GM19328 (cell line): ENCODE measurements at regions not wholly inside any gene's neighbourhood (a gene's known extent, or its start where the extent isn't known, plus 50 kb on each side); places are given as distances from the start of the nearest gene placed in this dataset.

Experiments
- ATAC-seq: cut with Tn5 transposase; IDR thresholded peaks from one replicate; pipeline ENCODE4 v1.9.1; 2021; ENCODE audit warnings: mild to moderate bottlenecking, moderate library complexity; ENCODE audit not compliant: unreplicated experiment

DNA sequence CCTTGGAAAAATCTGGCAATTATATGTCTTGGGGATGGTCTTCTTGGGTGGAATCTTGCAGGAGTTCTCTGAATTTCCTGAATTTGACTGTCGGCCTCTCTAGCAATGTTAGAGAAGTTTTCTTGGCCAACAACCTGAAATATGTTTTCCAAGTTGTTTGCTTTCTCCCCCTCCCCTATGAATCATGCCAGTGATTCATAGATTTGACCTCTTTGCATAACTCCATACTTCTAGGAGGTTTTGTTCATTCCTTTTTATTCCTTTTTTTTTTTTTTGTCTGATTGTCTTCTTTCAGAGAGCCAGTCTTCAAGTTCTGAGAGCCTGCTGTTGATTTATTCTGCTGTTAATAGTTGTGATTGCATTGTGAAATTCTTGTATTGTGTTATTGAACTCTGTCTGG lies 56.7 kb upstream of the SLC44A1 start:
- ATAC-seq = no peak

DNA sequence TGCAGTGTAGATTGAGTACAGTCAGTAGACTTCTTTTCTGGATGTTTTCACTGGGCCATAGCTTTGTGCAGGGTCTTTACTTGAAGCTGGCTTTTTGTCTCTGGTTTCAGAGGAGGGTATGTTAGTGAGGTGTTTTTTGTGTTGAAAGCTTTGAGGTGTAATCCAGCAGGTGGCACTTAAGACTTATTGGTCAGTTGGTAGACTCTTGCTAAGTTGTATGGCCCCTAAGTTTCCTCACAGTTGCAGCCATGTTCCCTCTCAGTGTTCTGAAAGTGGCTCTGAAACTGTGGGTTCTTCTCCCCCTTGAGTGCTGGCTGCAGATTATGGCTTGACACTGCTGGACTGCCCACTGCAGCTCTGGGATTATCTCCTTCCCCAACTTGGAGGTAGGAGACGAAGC lies 55.7 kb upstream of the SLC44A1 start:
- ATAC-seq = no peak

GRCh38 chr9:105191508-105192121 lies 52.8 kb upstream of the SLC44A1 start:
- no peak for ATAC-seq

- ATAC-seq = no peak
These were observed 50.9 kb upstream of the SLC44A1 start for GRCh38 chr9:105193560-105193959.

- ATAC-seq = no peak
These were observed 50.2 kb upstream of the SLC44A1 start for GRCh38 chr9:105194234-105194633.
